CD14-positive monocyte (primary cell): ENCODE measurements at regions not wholly inside any gene's neighbourhood (a gene's known extent, or its start where the extent isn't known, plus 50 kb on each side); places are given as distances from the start of the nearest gene placed in this dataset.

ENCODE experiments used
- DNase-seq, 3 donors: peaks; one replicate each; pipeline ENCODE4 v3.0.0-alpha.2; 2011 to 2022
- H2AFZ ChIP-seq: 2 replicates; pipeline ENCODE4 v1.6.0; 2012; ENCODE audit warnings: mild to moderate bottlenecking, low read depth, low read length, inconsistent platforms; ENCODE audit not compliant: insufficient read depth, poor library complexity, severe bottlenecking
- H3K27ac ChIP-seq, 2 donors: 1 replicate in 1 of 2; 2 replicates in 1 of 2; pipeline ENCODE4 v1.5.1; 2012 to 2013; ENCODE audit warnings: low read length in 2 of 2, control low read depth in 1 of 2, inconsistent platforms in 1 of 2, low read depth in 1 of 2, mild to moderate bottlenecking in 1 of 2
- H3K27me3 ChIP-seq, 2 donors: one replicate each; pipeline versions ENCODE4 v1.6.0 to v1.6.1; 2011 to 2013; ENCODE audit warnings: low read length in 2 of 2; ENCODE audit not compliant: control insufficient read depth in 2 of 2, insufficient read depth in 2 of 2
- H3K36me3 ChIP-seq, 2 donors: replicated peaks in 1 of 2; 1 replicate in 1 of 2; 2 replicates in 1 of 2; pipeline versions ENCODE4 v1.5.1 to v1.6.1; 2012 to 2013; ENCODE audit warnings: low read length in 2 of 2, control low read depth in 1 of 2, inconsistent platforms in 1 of 2, mild to moderate bottlenecking in 1 of 2; ENCODE audit not compliant: insufficient read depth in 2 of 2, control insufficient read depth in 1 of 2
- H3K4me1 ChIP-seq, 2 donors: 1 replicate in 1 of 2; 2 replicates in 1 of 2; pipeline versions ENCODE4 v1.5.1 to v1.6.1; 2012 to 2013; ENCODE audit warnings: low read length in 2 of 2, control low read depth in 1 of 2, inconsistent platforms in 1 of 2, mild to moderate bottlenecking in 1 of 2, moderate library complexity in 1 of 2; ENCODE audit not compliant: insufficient read depth in 2 of 2, control insufficient read depth in 1 of 2
- H3K4me2 ChIP-seq: replicated peaks from 2 replicates; pipeline ENCODE3; 2012; ENCODE audit warnings: low read length, moderate library complexity, mild to moderate bottlenecking; ENCODE audit not compliant: poor library complexity, severe bottlenecking; ENCODE audit errors: extremely low read depth
- H3K4me3 ChIP-seq, 3 experiments: fragments of 200-600 bp in 1 of 3; sonication (generic) in 1 of 3; replicated peaks in 1 of 3; 1 replicate in 2 of 3; 2 replicates in 1 of 3; pipeline ENCODE4 v1.5.1; 2011 to 2013; ENCODE audit warnings: low read length in 3 of 3, mild to moderate bottlenecking in 3 of 3, control low read depth in 2 of 3, low read depth in 2 of 3, inconsistent platforms in 1 of 3, moderate library complexity in 1 of 3
- H3K79me2 ChIP-seq: 2 replicates; pipeline ENCODE4 v1.6.0; 2012; ENCODE audit warnings: mild to moderate bottlenecking, control low read depth, inconsistent platforms, low read length, moderate library complexity; ENCODE audit not compliant: insufficient read depth
- H3K9ac ChIP-seq: 2 replicates; pipeline ENCODE4 v1.6.0; 2017; ENCODE audit warnings: low read length, mild to moderate bottlenecking; ENCODE audit not compliant: insufficient read depth, poor library complexity, severe bottlenecking
- H3K9me3 ChIP-seq, 2 donors: replicated peaks in 1 of 2; 1 replicate in 1 of 2; 2 replicates in 1 of 2; pipeline versions ENCODE4 v1.5.1 to v1.6.1; 2012 to 2013; ENCODE audit warnings: low read length in 2 of 2, control low read depth in 1 of 2; ENCODE audit not compliant: control insufficient read depth in 1 of 2, insufficient read depth in 1 of 2
- H4K20me1 ChIP-seq: 2 replicates; pipeline ENCODE4 v1.6.0; 2012; ENCODE audit warnings: mild to moderate bottlenecking, low read length, control low read depth, moderate library complexity; ENCODE audit not compliant: insufficient read depth
- H3K27ac Mint-ChIP-seq, 7 donors: one replicate each; pipeline ENCODE4 v1.8.0; 2020; ENCODE audit warnings: mild to moderate bottlenecking in 7 of 7, mixed read lengths in 7 of 7, moderate library complexity in 6 of 7, inconsistent platforms in 2 of 7
- H3K27me3 Mint-ChIP-seq, 3 donors: one replicate each; pipeline ENCODE4 v1.8.0; 2021 to 2022; ENCODE audit warnings: low read depth in 3 of 3, mild to moderate bottlenecking in 3 of 3, mixed read lengths in 3 of 3, moderate library complexity in 3 of 3, inconsistent platforms in 1 of 3
- H3K36me3 Mint-ChIP-seq, 2 donors: one replicate each; pipeline ENCODE4 v1.8.0; 2020; ENCODE audit warnings: mixed read lengths in 2 of 2, inconsistent platforms in 1 of 2, mild to moderate bottlenecking in 1 of 2
- H3K4me1 Mint-ChIP-seq: one replicate; pipeline ENCODE4 v1.8.0; 2020; ENCODE audit warnings: mild to moderate bottlenecking, mixed read lengths
- H3K4me3 Mint-ChIP-seq, 2 donors: one replicate each; pipeline ENCODE4 v1.8.0; 2020; ENCODE audit warnings: mild to moderate bottlenecking in 2 of 2, mixed read lengths in 2 of 2, moderate library complexity in 1 of 2
- H3K9me3 Mint-ChIP-seq, 7 donors: one replicate each; pipeline ENCODE4 v1.8.0; 2020 to 2022; ENCODE audit warnings: mixed read lengths in 7 of 7, mild to moderate bottlenecking in 6 of 7, moderate library complexity in 6 of 7, inconsistent platforms in 2 of 7
- CTCF ChIP-seq: fragments of 200-600 bp; IDR thresholded peaks from one replicate; pipeline ENCODE4 v1.8.0; 2022; ENCODE audit warnings: antibody characterized with exemption, mild to moderate bottlenecking
- WGBS: methylation state at CpG from one replicate; pipeline ENCODE4 v1.1.5; 2013; ENCODE audit warnings: missing lambda C conversion rate; ENCODE audit not compliant: insufficient coverage; 5-methylcytosine and 5-hydroxymethylcytosine counted together
- intact Hi-C, 2 donors: fragments of 100-400 bp; cut with micrococcal nuclease; formaldehyde crosslinking; loops; one replicate each; pipeline versions ENCODE4 v1.15.0 to v1.15.1; 2023

- Mint-ChIP-seq H3K4me3 (no peak overlapping the region), H3K36me3 (no peaks in the 10 kb centered on the region), H3K9me3 (peaks cover 0 to 6% (median 4%) of the 10 kb centered on the region in 7 donors), H3K4me1 (no peaks in the 10 kb centered on the region), H3K27me3 (no peaks in the 10 kb centered on the region), H3K27ac (no peak overlapping the region)
- no peak overlapping the region for H3K27ac ChIP-seq
- H2AFZ ChIP-seq = no peak overlapping the region
- H3K9ac ChIP-seq = no peak overlapping the region
- no peak overlapping the region for H3K4me3 ChIP-seq
- no peak for DNase-seq
- intact Hi-C loops = no loop called here
- no peaks in the 10 kb centered on the region for H3K36me3 ChIP-seq
- H3K79me2 ChIP-seq = no peaks in the 10 kb centered on the region
- H3K9me3 ChIP-seq = no peaks in the 10 kb centered on the region
- H3K4me1 ChIP-seq = no peaks in the 10 kb centered on the region
- TF ChIP-seq CTCF = no peak
- 70% methylated on average over 2 of the region's 3 CpGs for WGBS
- H3K4me2 ChIP-seq = no peak overlapping the region
- H3K27me3 ChIP-seq = no peaks in the 10 kb centered on the region
- no peaks in the 10 kb centered on the region for H4K20me1 ChIP-seq
Observed at GRCh38 chr14:87852107-87852506, 140.9 kb downstream of the GALC start.

GRCh38 chr14:87851190-87851589, 141.8 kb downstream of the GALC start:
- no peaks in the 10 kb centered on the region for H3K9me3 ChIP-seq
- H3K9me3 Mint-ChIP-seq = peaks cover 0 to 6% (median 4%) of the 10 kb centered on the region in 7 donors
- H3K27ac ChIP-seq = no peak overlapping the region
- H2AFZ ChIP-seq = no peak overlapping the region
- H3K4me3 ChIP-seq = no peak overlapping the region
- TF ChIP-seq CTCF = no peak
- WGBS = 100% methylated on average over 1 of the region's 2 CpGs
- intact Hi-C loops = no loop called here
- no peaks in the 10 kb centered on the region for H3K27me3 ChIP-seq
- H3K4me1 Mint-ChIP-seq = no peaks in the 10 kb centered on the region
- no peak overlapping the region for H3K4me3 Mint-ChIP-seq
- peaks cover 0 to under 1% (median 0%) of the 10 kb centered on the region in 3 donors for H3K27me3 Mint-ChIP-seq
- H3K79me2 ChIP-seq = no peaks in the 10 kb centered on the region
- H3K4me1 ChIP-seq = no peaks in the 10 kb centered on the region
- H3K36me3 Mint-ChIP-seq = no peaks in the 10 kb centered on the region
- H3K36me3 ChIP-seq = no peaks in the 10 kb centered on the region
- DNase-seq = no peak
- no peak overlapping the region for H3K27ac Mint-ChIP-seq
- no peak overlapping the region for H3K9ac ChIP-seq
- no peak overlapping the region for H3K4me2 ChIP-seq
- no peaks in the 10 kb centered on the region for H4K20me1 ChIP-seq
